H1 (cell line): ENCODE measurements at regions not wholly inside any gene's neighbourhood (a gene's known extent, or its start where the extent isn't known, plus 50 kb on each side); places are given as distances from the start of the nearest gene placed in this dataset.

Source experiments
- E2F6 ChIP-seq: IDR thresholded peaks from 2 replicates; pipeline ENCODE4 v1.6.1; 2012; ENCODE audit warnings: inconsistent platforms
- GABPA ChIP-seq: IDR thresholded peaks from 2 replicates; pipeline ENCODE4 v1.6.1; 2011; ENCODE audit warnings: mild to moderate bottlenecking, low read length, moderate library complexity, borderline replicate concordance; ENCODE audit not compliant: insufficient read depth
- PHF8 ChIP-seq: fragments of 200-600 bp; sonication (generic); conservative IDR thresholded peaks from 2 replicates; pipeline ENCODE4 v1.7.1; 2012; ENCODE audit warnings: low read depth, mild to moderate bottlenecking, inconsistent platforms, low read length, moderate library complexity
- SAP30 ChIP-seq: fragments of 300-600 bp; sonication (generic); IDR thresholded peaks from 2 replicates; pipeline ENCODE4 v1.7.1; 2012; ENCODE audit warnings: low read length, moderate library complexity, mild to moderate bottlenecking, inconsistent platforms; ENCODE audit not compliant: insufficient read depth, insufficient replicate concordance
- SP1 ChIP-seq: IDR thresholded peaks from 2 replicates; pipeline ENCODE4 v1.6.1; 2011; ENCODE audit warnings: low read depth, low read length
- SRF ChIP-seq: IDR thresholded peaks from 2 replicates; pipeline ENCODE4 v1.6.1; 2011; ENCODE audit warnings: mild to moderate bottlenecking, low read depth, low read length, moderate library complexity
- TCF12 ChIP-seq: IDR thresholded peaks from 2 replicates; pipeline ENCODE4 v1.6.1; 2011; ENCODE audit warnings: low read depth, mild to moderate bottlenecking, low read length
- USF2 ChIP-seq: IDR thresholded peaks from 2 replicates; pipeline ENCODE4 v1.6.1; 2011; ENCODE audit warnings: low read length, improper control_type of control experiment

GRCh38 chr11:29914203-29914930 lies 102.5 kb downstream of the KCNA4 start (continued):
- TF ChIP-seq USF2 (no peak), PHF8 (no peak), SRF (no peak), SAP30 (no peak), SP1 (no peak), TCF12 (no peak), E2F6 (no peak), GABPA (no peak)
